ENCODE measurements at regions not wholly inside any gene's neighbourhood (a gene's known extent, or its start where the extent isn't known, plus 50 kb on each side); places are given as distances from the start of the nearest gene placed in this dataset.
"Not testable (repeated sequence)": the region's sequence is repeated elsewhere in the genome, so short reads cannot be mapped to it uniquely, and the experiment has no call there.

- no peak for DNase-seq
These were observed 233.5 kb upstream of the ZEB2 start for GRCh38 chr2:144753416-144753815.

GRCh38 chr2:144751142-144751905 is 231.4 kb upstream of the ZEB2 start:
- no peak for DNase-seq

GRCh38 chr2:144749188-144749587 is 229.3 kb upstream of the ZEB2 start:
- DNase-seq: no peak

GRCh38 chr2:144748443-144748842 is 228.5 kb upstream of the ZEB2 start:
- no peak for DNase-seq

GRCh38 chr2:144747571-144747970 is 227.7 kb upstream of the ZEB2 start:
- no peak for DNase-seq

GRCh38 chr2:144745424-144745823 is 225.5 kb upstream of the ZEB2 start:
- no peak for DNase-seq

GRCh38 chr2:144738749-144739148 is 218.8 kb upstream of the ZEB2 start:
- DNase-seq: no peak

- no peak for DNase-seq
These were observed 210.8 kb upstream of the ZEB2 start for GRCh38 chr2:144730711-144731110.

GRCh38 chr2:144724460-144724859 is 204.5 kb upstream of the ZEB2 start:
- not testable (repeated sequence) for DNase-seq

GRCh38 chr2:144718376-144718775 is 198.5 kb upstream of the ZEB2 start:
- no peak for DNase-seq

- no peak for DNase-seq
These were observed 196.1 kb upstream of the ZEB2 start for GRCh38 chr2:144715992-144716391.

- DNase-seq: no peak
These were observed 193.5 kb upstream of the ZEB2 start for GRCh38 chr2:144713410-144713809.

- no peak for DNase-seq
These were observed 192.6 kb upstream of the ZEB2 start for GRCh38 chr2:144712550-144712940.

GRCh38 chr2:144711630-144712549 is 192.0 kb upstream of the ZEB2 start:
- no peak for DNase-seq

GRCh38 chr2:144711084-144711483 is 191.2 kb upstream of the ZEB2 start:
- DNase-seq: no peak

GRCh38 chr2:144708626-144709025 is 188.7 kb upstream of the ZEB2 start:
- DNase-seq: no peak

- DNase-seq: no peak
These were observed 187.9 kb upstream of the ZEB2 start for GRCh38 chr2:144707736-144708326.

- no peak for DNase-seq
These were observed 186.7 kb upstream of the ZEB2 start for GRCh38 chr2:144706647-144707046.

- no peak for DNase-seq
These were observed 185.7 kb upstream of the ZEB2 start for GRCh38 chr2:144705328-144706245.

- no peak for DNase-seq
These were observed 184.8 kb upstream of the ZEB2 start for GRCh38 chr2:144704709-144705095.

- DNase-seq: no peak
These were observed 184.2 kb upstream of the ZEB2 start for GRCh38 chr2:144703852-144704708.

- DNase-seq: no peak
These were observed 182.1 kb upstream of the ZEB2 start for GRCh38 chr2:144702051-144702450.

Data from activated gamma-delta T cell treated with Interleukin-2 at 50 U/mL for 16 hours (primary cell).